HG02623 (cell line): ENCODE measurements at regions not wholly inside any gene's neighbourhood (a gene's known extent, or its start where the extent isn't known, plus 50 kb on each side); places are given as distances from the start of the nearest gene placed in this dataset.
A peak's percentile ranks its signal among the peaks of the same experiment; 100 is the strongest.
"Not testable (repeated sequence)": the region's sequence is repeated elsewhere in the genome, so short reads cannot be mapped to it uniquely, and the experiment has no call there.

ENCODE experiments used
- ATAC-seq: cut with Tn5 transposase; IDR thresholded peaks from one replicate; pipeline ENCODE4 v1.9.1; 2021; ENCODE audit warnings: moderate library complexity; ENCODE audit not compliant: unreplicated experiment

- ATAC-seq, result no peak
Measured at GRCh38 chr11:100528872-100529416, 158.1 kb upstream of the ARHGAP42 start.

DNA sequence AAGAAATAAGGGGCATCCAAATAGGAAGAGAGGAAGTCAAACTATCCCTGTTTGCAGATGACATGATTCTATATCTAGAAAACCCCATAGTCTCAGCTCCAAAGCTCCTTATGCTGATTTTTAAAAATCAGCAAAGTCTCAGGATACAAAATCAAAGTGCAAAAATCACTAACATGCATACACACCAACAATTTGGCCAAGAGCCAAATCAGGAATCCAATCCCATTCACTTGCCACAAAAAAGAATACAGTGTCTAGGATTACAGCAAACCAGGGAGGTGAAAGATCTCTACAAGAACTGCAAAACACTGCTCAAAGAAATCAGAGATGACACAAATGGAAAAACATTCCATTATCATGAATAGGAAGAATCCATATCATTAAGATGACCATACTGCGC, 155.8 kb upstream of the ARHGAP42 start:
- not testable (repeated sequence) for ATAC-seq

DNA sequence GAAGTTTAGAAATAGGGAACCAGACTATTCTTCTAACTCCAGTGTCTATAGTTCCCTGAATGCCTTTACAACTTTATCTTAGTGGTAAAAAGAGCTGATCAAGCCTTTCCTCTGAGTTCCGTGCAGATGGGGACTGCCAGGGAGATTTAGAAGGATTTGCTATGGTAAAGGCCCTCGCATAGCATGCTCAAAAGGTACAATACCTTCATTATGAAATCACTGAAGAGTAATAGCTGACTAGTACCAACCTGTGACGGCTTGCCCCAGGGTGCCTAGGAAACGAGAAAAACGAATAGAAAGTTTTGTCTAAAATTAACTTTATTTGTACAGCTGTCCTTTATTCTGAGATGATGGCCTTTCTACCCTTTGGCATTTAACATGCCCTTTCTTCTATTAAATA, 150.1 kb upstream of the ARHGAP42 start:
- no peak for ATAC-seq

DNA sequence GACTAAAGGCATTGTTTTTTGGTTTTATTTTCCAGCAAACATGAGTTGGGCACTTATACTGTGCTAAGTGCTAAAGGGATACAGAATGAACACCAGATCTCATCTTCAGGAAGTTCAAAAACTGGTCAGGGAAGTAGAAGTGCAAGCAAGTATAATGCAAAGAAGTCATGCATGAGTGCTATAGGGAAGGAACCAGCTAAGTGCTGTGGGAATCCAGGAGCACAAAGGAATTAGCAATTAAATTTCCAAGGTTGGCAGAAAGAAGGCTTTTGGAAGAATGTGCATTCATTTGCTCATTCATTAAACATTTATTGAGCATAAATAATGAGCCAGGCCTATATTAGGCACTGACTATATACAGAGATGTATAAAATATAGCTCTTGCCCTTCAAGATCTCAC, 143.7 kb upstream of the ARHGAP42 start:
- ATAC-seq, result no peak

- no peak for ATAC-seq
Measured at GRCh38 chr11:100545556-100545955, 141.5 kb upstream of the ARHGAP42 start.

GRCh38 chr11:100545970-100546369, 141.1 kb upstream of the ARHGAP42 start:
- no peak for ATAC-seq

- ATAC-seq, result no peak
Measured at GRCh38 chr11:100546714-100547113, 140.4 kb upstream of the ARHGAP42 start.

GRCh38 chr11:100550298-100550697, 136.8 kb upstream of the ARHGAP42 start:
- no peak for ATAC-seq

DNA sequence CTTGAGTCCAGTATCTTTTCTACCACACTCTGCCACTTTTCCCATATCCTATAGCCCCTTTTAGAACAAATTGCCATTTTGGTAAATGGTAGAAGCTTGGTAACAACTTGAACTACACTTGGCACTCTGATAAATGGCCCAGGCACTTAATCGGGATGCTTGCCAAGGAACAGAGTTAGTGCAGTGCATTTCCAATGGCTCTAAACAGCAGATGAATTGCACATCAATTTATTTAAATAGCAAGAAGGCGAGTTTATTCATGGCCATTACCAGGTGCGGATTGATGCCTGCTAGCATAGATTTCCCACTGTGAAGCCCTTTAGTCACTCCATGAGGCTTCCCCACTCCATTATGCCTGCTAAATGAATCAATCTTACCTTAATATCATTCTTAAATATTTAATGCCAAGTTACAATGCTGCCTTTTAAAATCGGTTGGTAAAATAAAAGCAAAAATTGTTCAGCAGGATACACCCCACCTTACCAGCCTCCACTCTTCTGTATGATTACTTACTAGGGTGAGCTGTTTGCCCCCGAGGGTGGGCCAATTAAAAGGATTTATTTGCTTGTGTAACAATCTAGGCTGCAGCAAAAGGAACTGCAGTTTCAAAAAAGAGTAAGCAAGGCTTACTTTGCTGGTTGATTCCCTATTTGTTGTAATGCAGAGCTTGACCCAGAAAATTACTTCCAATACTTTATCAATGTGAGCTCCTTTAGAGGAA, 136.0 kb upstream of the ARHGAP42 start:
- ATAC-seq, result no peak

DNA sequence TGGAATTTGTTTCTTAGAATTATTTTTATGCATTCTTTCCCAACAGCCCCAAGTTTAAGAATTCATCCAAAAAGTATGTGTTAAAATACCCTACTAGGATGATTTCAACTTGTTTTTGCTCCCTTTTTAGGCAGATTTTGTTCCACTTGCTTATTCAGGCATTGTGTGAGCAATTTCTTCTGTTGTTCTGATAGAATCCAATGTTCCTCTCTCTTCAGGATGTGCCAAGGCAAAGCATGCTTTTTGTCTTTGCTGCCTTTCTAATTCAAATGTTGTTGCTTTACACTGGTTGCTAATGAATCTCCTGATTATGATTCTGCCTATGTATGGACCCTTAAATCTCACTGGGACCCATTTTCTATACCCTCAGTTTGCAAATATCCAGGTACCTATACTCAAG, 131.2 kb upstream of the ARHGAP42 start:
- ATAC-seq, result no peak

DNA sequence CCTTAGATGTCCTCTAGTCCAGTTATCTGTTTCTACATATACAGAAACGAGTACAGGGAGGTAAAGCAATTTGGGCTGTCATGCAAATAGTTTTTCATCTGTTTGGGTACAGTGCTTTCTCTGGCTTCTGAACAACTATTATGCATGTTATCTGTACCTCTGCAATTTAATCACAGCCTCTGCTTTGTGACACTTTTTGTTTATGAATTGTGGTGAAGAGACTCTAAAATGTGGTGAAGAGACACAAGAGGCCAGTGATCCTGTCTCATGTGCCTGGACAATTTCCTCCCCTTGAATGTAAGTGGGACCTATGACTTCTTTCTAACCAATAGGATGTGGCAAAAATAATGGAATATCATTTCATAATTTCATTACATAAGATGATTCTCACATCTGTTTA, 130.3 kb upstream of the ARHGAP42 start:
- ATAC-seq, result no peak

- no peak for ATAC-seq
Measured at GRCh38 chr11:100557830-100558611, 129.1 kb upstream of the ARHGAP42 start.

GRCh38 chr11:100560606-100561005, 126.5 kb upstream of the ARHGAP42 start:
- no peak for ATAC-seq

DNA sequence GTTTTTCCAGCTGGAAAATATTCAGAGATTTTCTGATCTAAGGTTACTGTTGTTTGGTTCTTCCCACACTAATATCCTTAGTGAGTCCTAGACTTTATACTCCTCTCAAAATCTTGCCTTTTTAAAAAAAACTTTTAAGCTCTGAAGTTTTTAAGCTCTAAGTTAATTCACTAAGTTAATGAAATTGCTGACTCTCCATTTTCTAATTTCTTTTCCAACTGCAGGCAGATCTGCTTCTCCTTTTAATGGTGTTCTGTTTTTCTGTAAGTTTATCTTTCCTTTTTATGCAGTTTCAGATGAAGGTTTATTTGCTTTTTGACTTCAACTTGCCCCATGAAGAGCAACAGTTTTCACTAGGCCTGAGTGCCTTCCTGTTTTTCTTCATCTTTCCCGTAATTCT, 125.8 kb upstream of the ARHGAP42 start:
- no peak for ATAC-seq

GRCh38 chr11:100562128-100562527, 125.0 kb upstream of the ARHGAP42 start:
- ATAC-seq, result no peak

- ATAC-seq, result no peak
Measured at GRCh38 chr11:100563541-100564280, 123.4 kb upstream of the ARHGAP42 start.

- no peak for ATAC-seq
Measured at GRCh38 chr11:100573911-100574513, 113.1 kb upstream of the ARHGAP42 start.

DNA sequence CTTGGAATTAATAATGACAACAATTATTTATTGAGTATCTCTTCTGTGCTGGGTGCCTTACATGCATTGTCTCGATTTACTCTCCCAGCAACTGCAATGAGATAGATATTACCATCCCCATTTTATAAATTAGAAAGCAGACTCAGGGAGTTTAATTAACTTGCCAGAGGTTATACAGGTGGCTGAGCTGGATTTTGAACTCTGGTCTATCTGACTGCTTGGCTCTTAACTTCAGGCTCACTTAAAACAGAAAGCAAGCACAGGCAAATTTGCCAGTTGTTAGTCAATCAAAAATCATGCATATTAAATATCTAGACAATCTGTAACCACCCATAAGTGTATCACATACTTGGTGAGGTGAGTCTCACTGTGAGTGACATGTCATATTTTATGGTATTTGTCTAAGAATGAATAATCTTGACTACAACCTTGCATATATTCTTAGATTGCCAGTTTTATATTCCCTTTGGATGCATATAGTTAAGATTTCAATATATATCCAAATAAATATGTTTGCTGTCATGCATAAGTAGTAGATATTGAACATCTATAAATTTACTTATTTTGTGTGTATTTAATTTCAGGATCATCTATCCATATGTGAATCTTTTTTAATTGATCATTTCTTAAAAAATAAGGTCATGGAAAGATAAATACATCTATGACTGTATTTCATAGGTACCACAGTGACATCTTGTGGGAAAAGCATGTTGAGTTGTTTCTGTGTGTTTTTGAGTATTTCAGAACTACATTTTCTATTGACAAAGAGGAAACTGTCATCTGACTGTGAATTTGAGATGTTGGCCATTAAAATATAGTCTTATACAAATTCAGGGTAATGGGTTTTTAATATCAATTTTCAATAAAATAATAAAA, 112.0 kb upstream of the ARHGAP42 start:
- ATAC-seq, result no peak

GRCh38 chr11:100575860-100576717, 111.0 kb upstream of the ARHGAP42 start:
- peak; percentile 84 for ATAC-seq
